NCI-H1694 treated with DMSO at 0.1 percent for 48 hours (cell line): ENCODE measurements at regions not wholly inside any gene's neighbourhood (a gene's known extent, or its start where the extent isn't known, plus 50 kb on each side); places are given as distances from the start of the nearest gene placed in this dataset.

Experiments used
- DNase-seq: peaks from one replicate; lab custom pipeline; 2025; lab: John Stamatoyannopoulos, UW

GRCh38 chr2:19490846-19491435 lies 132.5 kb upstream of the OSR1 start:
- no peak for DNase-seq

GRCh38 chr2:19488009-19488691 lies 129.7 kb upstream of the OSR1 start:
- DNase-seq: no peak

- no peak for DNase-seq
Measured at GRCh38 chr2:19484736-19485135, 126.3 kb upstream of the OSR1 start.

- no peak for DNase-seq
Measured at GRCh38 chr2:19480673-19481072, 122.2 kb upstream of the OSR1 start.

GRCh38 chr2:19479666-19480065 lies 121.2 kb upstream of the OSR1 start:
- no peak for DNase-seq

- no peak for DNase-seq
Measured at GRCh38 chr2:19478409-19478808, 120.0 kb upstream of the OSR1 start.

- DNase-seq: no peak
Measured at GRCh38 chr2:19476327-19476726, 117.9 kb upstream of the OSR1 start.

- DNase-seq: no peak
Measured at GRCh38 chr2:19474128-19474527, 115.7 kb upstream of the OSR1 start.

GRCh38 chr2:19473350-19473749 lies 114.9 kb upstream of the OSR1 start:
- no peak for DNase-seq

- DNase-seq: no peak
Measured at GRCh38 chr2:19472391-19472978, 114.1 kb upstream of the OSR1 start.

- DNase-seq: no peak
Measured at GRCh38 chr2:19471491-19471890, 113.1 kb upstream of the OSR1 start.

GRCh38 chr2:19465978-19466377 lies 107.6 kb upstream of the OSR1 start:
- DNase-seq: no peak

- no peak for DNase-seq
Measured at GRCh38 chr2:19462256-19462645, 103.8 kb upstream of the OSR1 start.

- DNase-seq: no peak
Measured at GRCh38 chr2:19461504-19462255, 103.3 kb upstream of the OSR1 start.

GRCh38 chr2:19460761-19461160 lies 102.3 kb upstream of the OSR1 start:
- DNase-seq: no peak

GRCh38 chr2:19458427-19459003 lies 100.1 kb upstream of the OSR1 start:
- DNase-seq: no peak

- no peak for DNase-seq
Measured at GRCh38 chr2:19457809-19458208, 99.4 kb upstream of the OSR1 start.

GRCh38 chr2:19456705-19457309 lies 98.4 kb upstream of the OSR1 start:
- DNase-seq: no peak

GRCh38 chr2:19454125-19454524 lies 95.7 kb upstream of the OSR1 start:
- DNase-seq: no peak

- no peak for DNase-seq
Measured at GRCh38 chr2:19442731-19443130, 84.3 kb upstream of the OSR1 start.

- no peak for DNase-seq
Measured at GRCh38 chr2:19439081-19439480, 80.7 kb upstream of the OSR1 start.

- no peak for DNase-seq
Measured at GRCh38 chr2:19435815-19436214, 77.4 kb upstream of the OSR1 start.
